Esophagus muscularis mucosa (tissue), 4 donors: ENCODE measurements at regions not wholly inside any gene's neighbourhood (a gene's known extent, or its start where the extent isn't known, plus 50 kb on each side); places are given as distances from the start of the nearest gene placed in this dataset.
"Not testable (repeated sequence)": the region's sequence is repeated elsewhere in the genome, so short reads cannot be mapped to it uniquely, and the experiment has no call there.

Experiments
- DNase-seq: peaks from one replicate; pipeline ENCODE4 v3.0.0-alpha.2; 2017; ENCODE audit errors: extremely low spot score
- H3K27ac ChIP-seq, 4 donors: fragments of 200-600 bp; sonication (generic); replicated peaks in 1 of 4; 1 replicate in 3 of 4; 2 replicates in 1 of 4; pipeline ENCODE4 v1.5.1; 2016 to 2019; ENCODE audit warnings: mild to moderate bottlenecking in 1 of 4
- H3K27me3 ChIP-seq, 4 donors: fragments of 200-600 bp; sonication (generic); one replicate each; pipeline versions ENCODE4 v1.5.1 to v1.6.0; 2016 to 2019
- H3K36me3 ChIP-seq, 4 donors: fragments of 200-600 bp; sonication (generic); one replicate each; pipeline ENCODE4 v1.5.1; 2016 to 2019
- H3K4me1 ChIP-seq, 4 donors: fragments of 200-600 bp; sonication (generic); one replicate each; pipeline ENCODE4 v1.5.1; 2016 to 2019
- H3K4me3 ChIP-seq, 4 donors: fragments of 200-600 bp; sonication (generic); 1 replicate in 2 of 4; 2 replicates in 2 of 4; pipeline ENCODE4 v1.5.1; 2016 to 2019; ENCODE audit warnings: mild to moderate bottlenecking in 4 of 4, moderate library complexity in 1 of 4
- H3K9me3 ChIP-seq, 4 donors: fragments of 200-600 bp; sonication (generic); 1 replicate in 3 of 4; 2 replicates in 1 of 4; pipeline ENCODE4 v1.5.1; 2016 to 2019
- EP300 ChIP-seq: sonication (generic); formaldehyde crosslinking; IDR thresholded peaks from one replicate; pipeline ENCODE4 v1.6.1; 2017; ENCODE audit warnings: antibody characterized with exemption
- POLR2AphosphoS5 ChIP-seq, 2 donors: sonication (generic); formaldehyde crosslinking; IDR thresholded peaks; one replicate each; pipeline ENCODE4 v1.6.1; 2017; ENCODE audit warnings: antibody characterized with exemption in 2 of 2
- WGBS: methylation state at CpG from one replicate; pipeline ENCODE4 v1.1.5; 2018; 5-methylcytosine and 5-hydroxymethylcytosine counted together
- intact Hi-C: fragments of 100-400 bp; cut with DNase I; formaldehyde crosslinking; loops from one replicate; pipeline ENCODE4 v1.15.1; 2023

DNA sequence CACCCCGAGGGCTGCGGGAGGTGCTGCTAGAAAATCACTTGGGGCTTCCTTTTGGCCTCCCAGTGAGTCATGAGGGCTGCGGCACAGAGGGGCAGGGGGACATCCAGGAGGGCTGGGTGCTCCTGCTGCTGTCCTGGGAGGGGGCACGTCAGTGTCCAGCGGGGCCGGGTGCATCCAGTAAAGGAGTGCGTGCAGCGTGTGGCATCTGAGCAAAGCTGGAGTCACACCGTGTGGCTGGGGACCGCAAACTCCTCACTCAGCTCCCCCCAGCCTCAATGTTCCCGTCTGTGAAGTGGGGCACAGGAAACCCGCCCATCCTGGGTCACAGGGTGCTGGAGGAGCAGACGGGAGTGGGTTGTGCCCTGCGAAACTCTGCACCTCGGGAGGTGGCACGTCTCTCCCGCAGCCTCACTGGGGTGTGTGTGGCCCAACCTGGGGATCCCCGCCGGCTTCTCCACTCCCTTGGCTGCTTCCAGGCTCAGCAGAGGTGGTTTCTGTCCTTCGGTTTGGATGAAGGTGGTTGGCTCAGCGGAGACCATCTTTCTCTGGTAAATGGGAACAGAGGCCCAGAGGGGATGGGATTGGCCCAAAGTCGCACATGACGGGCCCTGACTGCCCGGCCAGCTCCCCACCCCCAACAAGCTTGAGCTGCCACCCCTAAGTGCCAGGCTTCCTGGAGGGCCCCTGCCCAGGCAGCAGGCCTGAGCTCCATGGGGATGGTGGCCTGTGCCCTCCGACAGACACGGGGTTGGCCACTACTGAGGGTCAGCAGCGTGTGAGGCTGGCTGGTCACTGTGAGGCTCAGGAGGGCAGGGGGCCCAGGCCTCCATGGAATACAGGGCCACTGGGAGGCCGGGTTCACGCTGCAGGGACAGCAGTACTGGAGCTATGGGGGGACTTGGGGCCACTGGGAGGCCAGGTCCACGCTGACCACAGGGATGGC lies 114.9 kb downstream of the NPIPB11 start:
- H3K9me3 ChIP-seq, DNase-seq, H3K36me3 ChIP-seq, H3K27me3 ChIP-seq, intact Hi-C loops: not testable (repeated sequence)
- 71% methylated on average over 13 of the region's 30 CpGs for WGBS
- Histone ChIP-seq H3K4me3 (peak overlapping the region in 3 of 4 donors; percentile 30 to 41 (median 31)), H3K27ac (peak overlapping the region; percentile 62 to 85 (median 81)), H3K4me1 (peaks cover 32 to 68% (median 66%) of the 10 kb centered on the region in 4 donors)

- H3K27ac ChIP-seq, result peak overlapping the region; percentile 72 to 85 (median 81)
- H3K9me3 ChIP-seq, result no peaks in the 10 kb centered on the region
- TF ChIP-seq EP300, result no peak
- peak; percentile 79 to 91 for TF ChIP-seq POLR2AphosphoS5 (IDR thresholded peaks at IDR 0.05)
- no peaks in the 10 kb centered on the region for H3K27me3 ChIP-seq
- peak overlapping the region; percentile 30 to 52 (median 36) for H3K4me3 ChIP-seq
- 61% methylated on average over 7 of the region's 24 CpGs for WGBS
- DNase-seq, result peak; percentile 98
- no peaks in the 10 kb centered on the region for H3K36me3 ChIP-seq
- intact Hi-C loops, result no loop called here
- peaks cover 32 to 74% (median 67%) of the 10 kb centered on the region in 4 donors for H3K4me1 ChIP-seq
These were observed 115.8 kb downstream of the NPIPB11 start for GRCh38 chr16:29290631-29291247.

DNA sequence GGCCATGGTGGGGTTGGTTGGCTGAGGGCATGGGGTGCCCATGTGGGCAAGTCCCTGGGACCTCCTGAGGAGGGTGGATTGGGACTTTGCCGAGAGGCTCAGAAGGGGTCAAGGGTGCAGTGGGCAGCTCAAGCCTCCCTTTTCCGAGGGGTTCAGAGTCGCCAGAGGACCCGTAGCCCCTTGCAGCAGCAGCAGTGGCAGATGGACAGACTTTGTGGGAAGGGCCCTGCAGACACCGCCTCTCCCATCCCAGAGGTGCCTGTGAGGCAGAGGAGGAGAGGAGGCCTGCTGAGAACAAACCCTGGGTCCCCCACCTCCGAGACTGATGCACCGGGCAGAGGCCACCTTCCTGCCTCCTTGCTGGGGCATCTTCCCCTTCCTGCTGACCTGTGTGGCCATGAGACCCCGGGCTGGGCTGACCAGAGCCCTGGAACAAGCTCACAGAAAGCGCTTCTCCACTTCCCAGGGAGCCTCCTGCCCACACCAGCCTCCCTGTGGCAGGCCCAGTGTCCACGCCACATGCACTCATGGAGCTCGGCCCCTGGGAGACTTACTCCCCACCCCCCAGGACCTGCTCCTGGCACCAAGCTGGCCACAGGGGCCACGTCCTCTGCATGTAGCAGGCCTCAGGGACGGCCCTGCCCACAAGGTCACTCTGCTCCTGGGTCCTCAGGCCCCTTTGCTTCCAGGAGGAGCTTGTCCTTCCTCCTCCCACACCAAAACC lies 116.8 kb downstream of the NPIPB11 start:
- H3K36me3 ChIP-seq, H3K4me3 ChIP-seq, H3K27me3 ChIP-seq, H3K9me3 ChIP-seq, intact Hi-C loops, DNase-seq: not testable (repeated sequence)
- Histone ChIP-seq H3K4me1 (peaks cover 32 to 84% (median 71%) of the 10 kb centered on the region in 4 donors), H3K27ac (peak overlapping the region; percentile 78 to 85 (median 82))
- WGBS, result 96% methylated on average over 5 of the region's 13 CpGs

- Histone ChIP-seq H3K27ac (peak overlapping the region; percentile 78 to 85 (median 82)), H3K4me1 (peaks cover 32 to 87% (median 71%) of the 10 kb centered on the region in 4 donors)
- DNase-seq, H3K9me3 ChIP-seq, H3K4me3 ChIP-seq, intact Hi-C loops, H3K36me3 ChIP-seq, H3K27me3 ChIP-seq: not testable (repeated sequence)
- 58% methylated on average over 29 of the region's 29 CpGs for WGBS
- TF ChIP-seq POLR2AphosphoS5 (IDR thresholded peaks at IDR 0.05), result peak in 1 of 2 donors; percentile 23
These were observed 117.6 kb downstream of the NPIPB11 start for GRCh38 chr16:29288711-29289474.

DNA sequence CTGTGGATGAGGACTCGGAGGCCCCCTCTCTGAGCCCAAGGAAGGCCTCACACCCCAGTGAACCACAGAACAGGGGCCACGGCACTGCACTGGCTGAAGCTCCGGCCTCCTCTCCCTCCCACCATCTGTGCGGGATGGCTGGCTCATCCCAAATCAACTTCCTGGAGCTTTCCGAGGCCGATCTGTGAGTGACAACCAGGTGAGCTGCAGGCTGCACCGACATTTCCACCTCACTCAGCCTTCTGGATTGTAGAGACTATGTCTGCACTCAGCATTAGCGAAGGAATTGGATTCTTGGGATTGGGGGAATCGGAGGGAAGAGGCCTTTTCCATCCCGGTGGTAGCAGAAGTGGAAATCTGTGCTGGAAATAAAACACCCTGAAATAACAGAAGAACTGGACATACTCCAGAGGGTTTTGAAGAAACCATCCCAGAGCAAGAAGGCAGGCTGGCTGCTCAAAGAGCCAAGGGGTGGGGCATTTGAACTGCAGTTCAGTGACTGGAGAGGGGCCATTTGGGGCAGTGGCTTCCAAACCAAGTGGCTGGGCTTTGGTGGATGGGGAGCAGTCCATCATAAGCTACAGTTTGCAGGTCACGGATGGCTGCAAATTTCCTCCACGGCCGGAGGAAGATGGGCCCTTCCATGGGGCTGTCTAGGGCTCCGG lies 118.5 kb downstream of the NPIPB11 start:
- peak overlapping the region; percentile 78 to 85 (median 82) for H3K27ac ChIP-seq
- H3K4me1 ChIP-seq, result peaks cover 32 to 84% (median 66%) of the 10 kb centered on the region in 4 donors
- H3K36me3 ChIP-seq, DNase-seq, H3K4me3 ChIP-seq, H3K9me3 ChIP-seq, H3K27me3 ChIP-seq, intact Hi-C loops: not testable (repeated sequence)
- 52% methylated on average over 4 of the region's 14 CpGs for WGBS

DNA sequence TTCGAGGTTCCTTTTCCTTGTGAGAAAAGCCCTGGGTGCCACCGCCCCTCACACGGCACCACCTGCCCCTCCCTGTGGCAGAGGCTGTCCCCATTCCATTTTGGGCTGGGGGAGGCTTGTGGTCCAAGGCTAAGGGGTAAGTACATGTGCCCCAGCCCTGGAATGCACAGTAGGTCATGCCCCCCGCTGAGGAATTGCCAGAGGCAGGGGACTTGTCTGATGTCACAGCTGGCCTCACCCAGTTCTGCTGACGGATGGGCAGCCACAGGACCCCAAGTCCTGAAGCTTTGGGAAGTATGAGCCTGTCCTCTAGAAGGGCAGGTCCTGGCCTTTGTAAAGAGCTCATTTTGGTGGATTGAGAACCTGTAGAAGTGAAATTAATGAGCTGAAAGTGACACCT lies 119.3 kb downstream of the NPIPB11 start:
- intact Hi-C loops, H3K36me3 ChIP-seq, H3K4me3 ChIP-seq, H3K27me3 ChIP-seq, DNase-seq, H3K9me3 ChIP-seq: not testable (repeated sequence)
- no CpG with 5 or more reads among the region's 5 CpGs for WGBS
- Histone ChIP-seq H3K4me1 (peaks cover 32 to 76% (median 58%) of the 10 kb centered on the region in 4 donors), H3K27ac (peak overlapping the region in 3 of 4 donors; percentile 78 to 85 (median 84))

- peak overlapping the region in 2 of 4 donors; percentile 3 to 22 for H3K27ac ChIP-seq
- 92% methylated on average over 18 of the region's 19 CpGs for WGBS
- intact Hi-C loops, result not testable (repeated sequence)
These were observed 119.7 kb downstream of the NPIPB11 start for GRCh38 chr16:29286796-29287195.

More at GRCh38 chr16:29286796-29287195, 119.7 kb downstream of the NPIPB11 start:
- DNase-seq, H3K9me3 ChIP-seq, H3K4me3 ChIP-seq, H3K36me3 ChIP-seq, H3K27me3 ChIP-seq: not testable (repeated sequence)
- H3K4me1 ChIP-seq, result peaks cover 28 to 72% (median 54%) of the 10 kb centered on the region in 4 donors
